Endodermal cell (in vitro differentiated cells): ENCODE measurements at regions not wholly inside any gene's neighbourhood (a gene's known extent, or its start where the extent isn't known, plus 50 kb on each side); places are given as distances from the start of the nearest gene placed in this dataset.

Source experiments
- DNase-seq: peaks from one replicate; pipeline ENCODE4 v3.0.0-alpha.2; 2017
- H3K27ac ChIP-seq: 2 replicates; pipeline ENCODE4 v1.5.1; 2013; ENCODE audit warnings: mild to moderate bottlenecking, low read depth, low read length, moderate library complexity
- H3K27me3 ChIP-seq: 2 replicates; pipeline ENCODE4 v1.6.1; 2013; ENCODE audit warnings: mild to moderate bottlenecking, low read length, moderate library complexity; ENCODE audit not compliant: insufficient read depth, control insufficient read depth, poor library complexity, severe bottlenecking
- H3K36me3 ChIP-seq: 2 replicates; pipeline ENCODE4 v1.7.0; 2013; ENCODE audit warnings: mild to moderate bottlenecking, low read length, moderate library complexity; ENCODE audit not compliant: control insufficient read depth, insufficient read depth
- H3K4me1 ChIP-seq: one replicate; pipeline ENCODE4 v1.7.0; 2013; ENCODE audit warnings: low read length; ENCODE audit not compliant: control insufficient read depth, insufficient read depth
- H3K4me3 ChIP-seq: 2 replicates; pipeline ENCODE4 v1.5.1; 2013; ENCODE audit warnings: mild to moderate bottlenecking, low read length, moderate library complexity
- H3K9ac ChIP-seq: 2 replicates; pipeline ENCODE4 v1.6.1; 2013; ENCODE audit warnings: mild to moderate bottlenecking, low read length, moderate library complexity; ENCODE audit not compliant: poor library complexity, severe bottlenecking; ENCODE audit errors: extremely low read depth
- H3K9me3 ChIP-seq: 2 replicates; pipeline ENCODE4 v1.6.1; 2013; ENCODE audit warnings: mild to moderate bottlenecking, low read length, moderate library complexity; ENCODE audit not compliant: control insufficient read depth
- H3K27ac Mint-ChIP-seq: 2 replicates; pipeline ENCODE4 v1.8.0; 2020; ENCODE audit warnings: mixed read lengths
- H3K27me3 Mint-ChIP-seq: 2 replicates; pipeline ENCODE4 v1.8.0; 2021; ENCODE audit warnings: mild to moderate bottlenecking, mixed read lengths; ENCODE audit not compliant: insufficient read depth
- H3K36me3 Mint-ChIP-seq: 2 replicates; pipeline ENCODE4 v1.8.0; 2020; ENCODE audit warnings: low read depth, mixed read lengths
- H3K4me1 Mint-ChIP-seq: 2 replicates; pipeline ENCODE4 v1.8.0; 2020; ENCODE audit warnings: mixed read lengths
- H3K4me3 Mint-ChIP-seq: 2 replicates; pipeline ENCODE4 v1.8.0; 2020; ENCODE audit warnings: mild to moderate bottlenecking, moderate library complexity, mixed read lengths
- H3K9me3 Mint-ChIP-seq: 2 replicates; pipeline ENCODE4 v1.8.0; 2020; ENCODE audit warnings: mild to moderate bottlenecking, mixed read lengths
- CTCF ChIP-seq: fragments of 200-600 bp; sonication (generic); conservative IDR thresholded peaks from 2 replicates; pipeline ENCODE4 v1.5.0; 2021; ENCODE audit warnings: antibody characterized with exemption, mild to moderate bottlenecking
- WGBS, 2 experiments: methylation state at CpG; one replicate each; pipeline versions ENCODE4 v1.1.5 to v1.1.7; 2013; ENCODE audit warnings: missing lambda C conversion rate in 2 of 2, mixed read lengths in 1 of 2; ENCODE audit not compliant: insufficient coverage in 1 of 2, insufficient read length in 1 of 2; 5-methylcytosine and 5-hydroxymethylcytosine counted together

GRCh38 chr10:131031346-131031745, 280.2 kb downstream of the TCERG1L start:
- Histone ChIP-seq H3K9ac (no peak overlapping the region), H3K36me3 (no peaks in the 10 kb centered on the region), H3K4me3 (no peak overlapping the region), H3K27ac (no peak overlapping the region), H3K4me1 (no peaks in the 10 kb centered on the region), H3K9me3 (no peaks in the 10 kb centered on the region), H3K27me3 (no peaks in the 10 kb centered on the region)
- no peak overlapping the region for H3K4me3 Mint-ChIP-seq
- H3K4me1 Mint-ChIP-seq, result peaks cover 9% of the 10 kb centered on the region
- H3K27ac Mint-ChIP-seq, result no peak overlapping the region
- DNase-seq, result no peak
- WGBS, 2 experiments, result 93% methylated on average over 10 to 14 of the region's 14 CpGs
- H3K36me3 Mint-ChIP-seq, result no peaks in the 10 kb centered on the region
- no peaks in the 10 kb centered on the region for H3K27me3 Mint-ChIP-seq
- no peak for TF ChIP-seq CTCF
- H3K9me3 Mint-ChIP-seq, result no peaks in the 10 kb centered on the region

- no peaks in the 10 kb centered on the region for H3K9me3 Mint-ChIP-seq
- Histone ChIP-seq H3K4me1 (no peaks in the 10 kb centered on the region), H3K9me3 (no peaks in the 10 kb centered on the region), H3K9ac (no peak overlapping the region), H3K36me3 (no peaks in the 10 kb centered on the region), H3K27me3 (no peaks in the 10 kb centered on the region), H3K4me3 (no peak overlapping the region), H3K27ac (no peak overlapping the region)
- no peaks in the 10 kb centered on the region for H3K27me3 Mint-ChIP-seq
- no peak overlapping the region for H3K4me3 Mint-ChIP-seq
- no peak for TF ChIP-seq CTCF
- H3K4me1 Mint-ChIP-seq, result peaks cover 16% of the 10 kb centered on the region
- WGBS, 2 experiments, result 94 to 99% methylated on average over 14 to 26 of the region's 26 CpGs
- H3K36me3 Mint-ChIP-seq, result no peaks in the 10 kb centered on the region
- DNase-seq, result no peak
- no peak overlapping the region for H3K27ac Mint-ChIP-seq
These were observed 279.0 kb downstream of the TCERG1L start for GRCh38 chr10:131032329-131033165.

- DNase-seq, result no peak
These were observed 278.1 kb downstream of the TCERG1L start for GRCh38 chr10:131033166-131034085.

More at GRCh38 chr10:131033166-131034085, 278.1 kb downstream of the TCERG1L start:
- Histone ChIP-seq H3K9ac (no peak overlapping the region), H3K36me3 (no peaks in the 10 kb centered on the region), H3K4me1 (no peaks in the 10 kb centered on the region), H3K27ac (no peak overlapping the region), H3K4me3 (no peak overlapping the region), H3K27me3 (no peaks in the 10 kb centered on the region), H3K9me3 (no peaks in the 10 kb centered on the region)
- 77 to 85% methylated on average over 7 to 10 of the region's 10 CpGs for WGBS, 2 experiments
- H3K27me3 Mint-ChIP-seq, result no peaks in the 10 kb centered on the region
- H3K27ac Mint-ChIP-seq, result no peak overlapping the region
- no peak overlapping the region for H3K4me3 Mint-ChIP-seq
- TF ChIP-seq CTCF, result no peak
- no peaks in the 10 kb centered on the region for H3K36me3 Mint-ChIP-seq
- peaks cover 16% of the 10 kb centered on the region for H3K4me1 Mint-ChIP-seq
- no peaks in the 10 kb centered on the region for H3K9me3 Mint-ChIP-seq
